H7 (cell line): ENCODE measurements at regions not wholly inside any gene's neighbourhood (a gene's known extent, or its start where the extent isn't known, plus 50 kb on each side); places are given as distances from the start of the nearest gene placed in this dataset.

Experiments used
- DNase-seq: peaks from one replicate; pipeline ENCODE4 v3.0.0; 2012
- H3K27me3 ChIP-seq: 2 replicates; pipeline ENCODE4 v1.6.0; 2011; ENCODE audit warnings: mild to moderate bottlenecking, low read length; ENCODE audit not compliant: control insufficient read depth, insufficient read depth
- H3K36me3 ChIP-seq: replicated peaks from 2 replicates; pipeline ENCODE4 v1.5.1; 2011; ENCODE audit warnings: low read length; ENCODE audit not compliant: control insufficient read depth, insufficient read depth
- H3K4me3 ChIP-seq: 2 replicates; pipeline ENCODE4 v1.5.1; 2011; ENCODE audit warnings: low read depth, mild to moderate bottlenecking, control low read depth, low read length, moderate library complexity; ENCODE audit not compliant: insufficient read depth

- Histone ChIP-seq H3K27me3 (no peaks in the 10 kb centered on the region), H3K36me3 (no peaks in the 10 kb centered on the region), H3K4me3 (no peak overlapping the region)
- DNase-seq = no peak
These were observed 372.2 kb downstream of the GXYLT1 start for GRCh38 chr12:41772478-41772877.

GRCh38 chr12:41769810-41770209 lies 374.9 kb downstream of the GXYLT1 start:
- no peaks in the 10 kb centered on the region for H3K36me3 ChIP-seq
- no peaks in the 10 kb centered on the region for H3K27me3 ChIP-seq
- H3K4me3 ChIP-seq = no peak overlapping the region
- DNase-seq = no peak

GRCh38 chr12:41768456-41768855 lies 376.2 kb downstream of the GXYLT1 start:
- Histone ChIP-seq H3K27me3 (no peaks in the 10 kb centered on the region), H3K4me3 (no peak overlapping the region)
- no peak for DNase-seq

GRCh38 chr12:41762691-41763090 lies 382.0 kb downstream of the GXYLT1 start:
- no peak overlapping the region for H3K4me3 ChIP-seq
- no peaks in the 10 kb centered on the region for H3K36me3 ChIP-seq
- no peak for DNase-seq
- H3K27me3 ChIP-seq = no peaks in the 10 kb centered on the region

More at GRCh38 chr12:41768456-41768855, 376.2 kb downstream of the GXYLT1 start:
- H3K36me3 ChIP-seq = no peaks in the 10 kb centered on the region

- Histone ChIP-seq H3K27me3 (no peaks in the 10 kb centered on the region), H3K4me3 (no peak overlapping the region), H3K36me3 (no peaks in the 10 kb centered on the region)
- peak; percentile 52 for DNase-seq
These were observed 399.1 kb downstream of the GXYLT1 start for GRCh38 chr12:41745593-41745992.

GRCh38 chr12:41743835-41744234 lies 400.8 kb downstream of the GXYLT1 start:
- H3K36me3 ChIP-seq = no peaks in the 10 kb centered on the region
- no peak for DNase-seq
- H3K27me3 ChIP-seq = no peaks in the 10 kb centered on the region
- no peak overlapping the region for H3K4me3 ChIP-seq

- H3K36me3 ChIP-seq = no peaks in the 10 kb centered on the region
- H3K4me3 ChIP-seq = no peak overlapping the region
- no peaks in the 10 kb centered on the region for H3K27me3 ChIP-seq
- no peak for DNase-seq
These were observed 405.6 kb downstream of the GXYLT1 start for GRCh38 chr12:41739066-41739465.

DNA sequence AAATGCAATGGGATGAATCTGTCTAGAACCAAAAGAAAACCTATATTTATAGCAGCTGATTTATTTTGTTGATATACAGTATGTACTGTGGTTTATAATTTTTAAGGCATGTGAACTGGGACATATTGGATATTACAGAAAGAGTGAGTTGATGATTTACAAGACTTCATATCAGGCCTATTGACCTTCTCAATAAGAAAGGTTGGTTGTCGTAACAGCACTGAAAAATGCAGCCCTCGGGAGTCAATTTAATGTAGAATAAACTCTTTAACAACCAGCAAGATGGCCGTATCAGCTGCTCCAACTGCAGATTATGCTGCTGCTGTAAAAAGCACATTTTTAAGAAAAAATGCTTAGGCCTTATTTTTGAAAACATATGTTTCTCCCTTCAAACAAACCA lies 407.3 kb downstream of the GXYLT1 start:
- no peak overlapping the region for H3K4me3 ChIP-seq
- DNase-seq = no peak

DNA sequence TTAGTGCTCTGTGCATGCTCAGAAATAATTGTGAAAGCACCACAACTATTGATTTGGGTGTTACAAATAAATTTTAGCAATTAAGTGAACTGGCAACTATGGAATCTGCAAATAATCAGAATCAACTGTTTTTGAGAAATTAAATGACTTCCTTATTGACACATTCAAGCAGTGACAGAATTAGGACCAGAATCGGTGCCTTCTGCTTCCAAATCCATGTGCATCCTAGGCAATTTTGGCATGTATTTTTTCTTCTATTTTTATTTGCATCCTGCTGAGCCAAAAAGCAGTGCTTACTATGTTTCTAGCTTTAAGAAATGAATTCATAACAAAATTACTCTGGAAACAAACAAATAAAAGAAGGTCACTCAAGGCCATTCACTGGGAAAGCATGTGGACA lies 408.2 kb downstream of the GXYLT1 start:
- no peak for DNase-seq
- H3K27me3 ChIP-seq = no peaks in the 10 kb centered on the region
- H3K4me3 ChIP-seq = no peak overlapping the region
- H3K36me3 ChIP-seq = no peaks in the 10 kb centered on the region

More for the DNA sequence above, 407.3 kb downstream of the GXYLT1 start:
- Histone ChIP-seq H3K27me3 (no peaks in the 10 kb centered on the region), H3K36me3 (no peaks in the 10 kb centered on the region)

DNA sequence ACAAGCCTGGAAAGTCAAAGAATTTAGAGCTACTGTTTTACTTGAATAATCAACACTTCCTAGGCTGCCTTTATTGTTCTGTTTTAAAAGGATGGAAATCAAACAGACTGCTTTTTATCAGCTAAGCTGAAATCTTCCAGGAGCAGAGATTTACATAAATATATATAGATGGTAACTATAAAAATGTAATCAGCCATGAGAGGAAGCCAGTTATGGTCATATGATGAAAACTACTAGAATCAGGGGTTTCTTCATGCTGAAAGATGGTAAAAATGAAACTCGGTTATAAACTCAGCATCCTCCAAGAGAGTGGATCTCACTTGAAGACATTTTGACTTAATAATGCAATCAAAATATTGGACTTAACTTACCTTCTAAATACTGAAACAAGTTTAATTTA lies 413.0 kb downstream of the GXYLT1 start:
- Histone ChIP-seq H3K27me3 (no peaks in the 10 kb centered on the region), H3K4me3 (no peak overlapping the region), H3K36me3 (no peaks in the 10 kb centered on the region)
- DNase-seq = no peak

GRCh38 chr12:41731061-41731460 lies 413.6 kb downstream of the GXYLT1 start:
- Histone ChIP-seq H3K27me3 (no peaks in the 10 kb centered on the region), H3K4me3 (no peak overlapping the region), H3K36me3 (no peaks in the 10 kb centered on the region)
- no peak for DNase-seq

- Histone ChIP-seq H3K27me3 (no peaks in the 10 kb centered on the region), H3K4me3 (no peak overlapping the region), H3K36me3 (no peaks in the 10 kb centered on the region)
- no peak for DNase-seq
These were observed 420.5 kb downstream of the GXYLT1 start for GRCh38 chr12:41724216-41724615.

GRCh38 chr12:41719214-41719613 lies 425.5 kb downstream of the GXYLT1 start:
- Histone ChIP-seq H3K36me3 (no peaks in the 10 kb centered on the region), H3K27me3 (no peaks in the 10 kb centered on the region), H3K4me3 (no peak overlapping the region)
- DNase-seq = no peak

GRCh38 chr12:41715256-41715655 lies 429.4 kb downstream of the GXYLT1 start:
- no peak overlapping the region for H3K4me3 ChIP-seq
- H3K27me3 ChIP-seq = no peaks in the 10 kb centered on the region
- DNase-seq = no peak
- no peaks in the 10 kb centered on the region for H3K36me3 ChIP-seq

DNA sequence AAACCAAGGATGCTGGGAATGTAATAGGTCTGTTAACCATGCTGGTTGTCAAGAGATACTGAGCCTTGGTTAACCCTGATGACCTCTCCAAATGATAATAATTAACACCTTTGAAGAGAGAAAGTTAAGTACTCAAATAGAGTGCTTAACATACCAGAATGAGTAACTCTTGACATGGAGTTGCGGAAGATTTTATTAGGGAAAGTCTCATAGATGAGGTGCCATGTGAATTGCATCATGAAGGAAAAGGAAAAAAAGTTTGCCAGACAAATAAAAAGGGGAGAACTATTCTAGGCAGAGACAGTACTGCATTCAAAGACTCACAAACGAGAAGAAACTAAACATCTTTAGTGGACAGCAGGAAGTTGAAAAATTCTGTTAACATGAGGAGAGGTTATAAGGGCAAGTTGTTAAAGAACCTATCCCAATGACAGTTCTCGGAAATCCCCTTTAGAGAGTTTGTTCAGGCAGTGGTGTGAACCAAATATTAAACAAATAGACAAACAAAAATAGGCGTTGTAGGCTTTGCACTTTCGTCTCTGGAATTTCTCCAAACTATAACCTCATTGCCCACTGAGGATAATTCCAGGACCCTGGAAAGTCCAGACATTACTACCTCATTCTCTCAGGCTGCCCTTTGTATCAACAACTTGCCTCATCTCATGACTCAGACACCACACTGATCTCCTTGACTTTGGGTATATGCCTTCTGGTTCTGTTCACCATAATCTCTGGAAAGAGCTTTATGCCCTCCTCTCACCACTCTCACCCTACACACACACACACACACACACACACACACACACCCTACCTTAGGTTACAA lies 435.0 kb downstream of the GXYLT1 start:
- no peaks in the 10 kb centered on the region for H3K27me3 ChIP-seq
- H3K4me3 ChIP-seq = no peak overlapping the region
- H3K36me3 ChIP-seq = no peaks in the 10 kb centered on the region
- no peak for DNase-seq

- no peak overlapping the region for H3K4me3 ChIP-seq
- DNase-seq = no peak
- H3K27me3 ChIP-seq = no peaks in the 10 kb centered on the region
- H3K36me3 ChIP-seq = no peaks in the 10 kb centered on the region
These were observed 435.7 kb downstream of the GXYLT1 start for GRCh38 chr12:41709012-41709411.
